Hypothalamus (tissue), 51 donors: ENCODE measurements at regions not wholly inside any gene's neighbourhood (a gene's known extent, or its start where the extent isn't known, plus 50 kb on each side); places are given as distances from the start of the nearest gene placed in this dataset.

Source experiments
- DNase-seq, 51 donors: peaks; one replicate each; lab custom pipeline; 2025; lab: John Stamatoyannopoulos, UW

DNA sequence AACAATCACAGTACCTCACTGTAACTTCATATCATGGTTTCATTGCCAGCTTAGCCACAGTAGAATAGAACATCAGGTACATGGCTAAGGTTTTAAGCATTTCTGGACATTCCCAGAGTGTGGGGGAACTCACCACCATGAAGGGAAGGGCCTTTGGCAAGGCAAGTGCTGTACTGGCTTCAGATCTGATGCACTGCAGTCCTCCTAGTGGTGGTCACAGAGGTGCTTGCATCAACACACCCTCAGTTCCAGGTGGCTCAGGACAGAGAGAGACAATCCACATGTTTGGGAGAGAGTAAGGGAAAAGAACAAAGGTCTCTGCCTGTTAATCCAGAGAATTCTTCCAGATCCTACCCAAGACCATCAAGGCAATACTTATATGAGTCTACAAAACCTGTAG lies 528.4 kb upstream of the RGS18 start:
- DNase-seq: no peak

- DNase-seq: no peak
Measured at GRCh38 chr1:191634801-191635508, 523.3 kb upstream of the RGS18 start.

DNA sequence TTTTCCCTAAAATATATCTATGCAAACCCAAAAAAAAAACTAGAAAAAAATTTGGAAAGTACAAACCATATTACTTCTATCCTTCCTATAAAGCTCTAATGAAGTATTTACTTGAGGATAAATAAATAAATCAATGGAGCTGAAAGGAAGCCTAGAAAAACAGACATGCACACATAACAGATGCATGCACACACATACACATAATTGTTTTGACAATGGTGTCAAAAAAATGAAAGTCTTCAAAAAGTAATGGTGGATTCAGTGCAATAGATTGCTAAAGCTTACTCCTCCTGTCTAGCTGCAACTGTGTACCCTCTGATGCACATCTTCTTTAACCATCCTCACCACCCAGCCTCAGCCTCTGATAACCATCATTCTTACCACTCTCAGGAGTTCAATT lies 521.9 kb upstream of the RGS18 start:
- DNase-seq: no peak

- peak in 1 of 51 donors; percentile 25 for DNase-seq
Measured at GRCh38 chr1:191641420-191642260, 516.6 kb upstream of the RGS18 start.

- DNase-seq: no peak
Measured at GRCh38 chr1:191643060-191643459, 515.2 kb upstream of the RGS18 start.

DNA sequence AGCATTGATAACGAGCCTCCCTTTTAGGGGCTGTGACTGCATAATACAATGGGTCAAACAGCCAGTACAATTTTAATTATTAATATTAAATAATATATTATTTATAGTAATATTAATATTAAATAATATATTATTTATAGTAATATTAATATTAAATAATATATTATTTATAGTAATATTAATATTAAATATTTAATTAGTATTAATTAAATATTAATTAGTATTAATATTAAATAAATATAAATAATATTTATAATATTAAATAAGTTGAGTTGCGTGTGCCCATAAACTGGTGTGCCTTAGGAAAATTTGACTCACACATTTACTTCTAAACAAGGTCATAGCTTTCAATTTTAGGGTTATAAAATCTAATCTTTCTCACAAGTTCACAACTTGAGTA lies 509.3 kb upstream of the RGS18 start:
- no peak for DNase-seq

DNA sequence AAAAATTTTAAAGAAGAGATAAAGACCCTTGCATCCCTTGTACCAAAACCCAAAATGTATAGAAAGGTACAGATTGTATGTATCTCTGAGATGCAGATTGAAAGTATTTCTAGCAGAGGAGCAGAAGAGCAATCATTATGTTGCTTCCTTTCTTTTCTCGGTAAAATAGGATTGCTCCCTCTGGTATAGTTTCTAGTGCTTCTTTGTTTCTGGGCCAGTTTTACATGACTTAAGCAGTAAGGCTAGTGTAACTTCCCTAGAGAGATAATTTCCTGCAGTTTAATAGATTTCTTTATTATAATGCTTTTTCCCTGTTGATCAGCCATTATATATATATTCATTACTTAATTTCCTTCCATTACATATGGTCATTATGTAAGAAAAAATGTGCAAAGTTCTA lies 496.2 kb upstream of the RGS18 start:
- DNase-seq: no peak

DNA sequence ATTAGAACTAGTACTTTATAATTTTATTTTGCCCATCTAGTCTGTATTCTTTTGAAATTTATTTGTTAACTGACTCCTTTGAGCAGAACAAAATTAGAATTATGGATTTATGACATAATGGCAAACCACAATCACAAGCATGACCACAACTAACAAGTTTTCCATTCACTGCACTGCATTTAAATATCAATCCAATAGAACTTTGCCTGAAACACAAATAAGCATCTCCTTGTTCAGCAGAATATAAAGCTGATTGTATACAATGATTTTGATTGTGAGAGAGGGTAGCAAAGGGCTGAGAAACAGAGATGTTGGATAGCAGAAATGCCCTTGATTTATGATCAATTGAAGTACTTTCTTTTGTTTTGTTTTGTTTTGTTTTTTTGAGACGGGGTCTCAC lies 495.5 kb upstream of the RGS18 start:
- no peak for DNase-seq

DNA sequence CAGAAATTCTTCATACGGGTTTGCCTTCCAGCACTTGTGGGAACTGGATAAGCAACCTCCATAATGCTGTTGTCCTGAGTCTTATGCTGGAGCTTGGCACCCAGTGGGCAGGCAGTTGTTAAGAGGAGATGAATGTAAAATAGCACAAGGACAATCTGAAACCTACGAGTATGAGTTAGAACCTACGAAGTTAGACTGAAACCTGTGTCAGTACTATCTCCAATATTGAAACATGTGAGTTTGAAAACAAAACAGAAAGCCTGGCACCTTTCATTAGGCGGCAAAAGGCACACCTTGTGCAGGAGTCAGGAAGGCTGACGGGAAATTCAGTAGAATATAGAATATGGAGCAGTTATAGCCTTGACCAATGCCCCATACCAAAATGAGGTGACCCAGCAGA lies 489.7 kb upstream of the RGS18 start:
- DNase-seq: no peak

- no peak for DNase-seq
Measured at GRCh38 chr1:191669629-191670028, 488.6 kb upstream of the RGS18 start.

DNA sequence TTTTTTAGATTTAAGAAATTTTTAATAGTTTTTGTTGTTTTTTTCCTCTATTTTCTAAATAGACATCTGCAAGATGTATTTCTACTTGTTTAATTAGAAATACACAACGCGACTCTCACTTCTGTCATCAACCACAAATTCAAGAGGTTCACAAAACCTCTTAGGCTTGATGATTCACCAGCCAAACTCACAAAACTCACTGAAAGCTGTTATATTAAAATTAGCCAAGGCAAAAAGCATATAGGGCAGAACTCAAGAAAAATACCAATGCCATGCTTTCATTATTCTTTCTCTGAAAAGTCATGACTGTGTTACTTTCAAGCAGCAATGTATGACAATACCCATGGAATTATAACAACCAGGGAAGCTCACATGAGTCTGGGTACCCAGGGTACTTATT lies 487.0 kb upstream of the RGS18 start:
- no peak for DNase-seq

- no peak for DNase-seq
Measured at GRCh38 chr1:191674626-191675179, 483.6 kb upstream of the RGS18 start.

- no peak for DNase-seq
Measured at GRCh38 chr1:191675856-191676783, 482.1 kb upstream of the RGS18 start.

DNA sequence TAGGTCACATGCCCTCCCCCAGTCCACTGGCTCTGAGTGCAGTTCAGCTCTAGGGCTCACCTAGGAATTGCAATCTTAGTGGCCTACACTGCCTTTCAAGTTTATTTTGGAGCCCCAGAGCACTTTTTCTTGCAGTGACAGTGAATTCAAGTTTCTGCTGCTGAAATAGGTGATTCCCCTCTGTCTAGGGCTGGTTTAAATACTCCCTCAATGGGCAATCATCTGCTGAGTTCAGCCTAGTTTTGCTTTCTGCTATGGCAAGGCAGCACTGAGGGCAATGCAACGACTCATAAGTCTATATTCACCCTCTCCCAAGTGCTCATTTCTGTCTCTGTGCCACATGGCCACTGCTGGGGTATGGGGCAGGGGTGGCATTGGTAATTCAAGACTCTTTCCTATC lies 472.6 kb upstream of the RGS18 start:
- DNase-seq: no peak

- DNase-seq: no peak
Measured at GRCh38 chr1:191687721-191688120, 470.5 kb upstream of the RGS18 start.

DNA sequence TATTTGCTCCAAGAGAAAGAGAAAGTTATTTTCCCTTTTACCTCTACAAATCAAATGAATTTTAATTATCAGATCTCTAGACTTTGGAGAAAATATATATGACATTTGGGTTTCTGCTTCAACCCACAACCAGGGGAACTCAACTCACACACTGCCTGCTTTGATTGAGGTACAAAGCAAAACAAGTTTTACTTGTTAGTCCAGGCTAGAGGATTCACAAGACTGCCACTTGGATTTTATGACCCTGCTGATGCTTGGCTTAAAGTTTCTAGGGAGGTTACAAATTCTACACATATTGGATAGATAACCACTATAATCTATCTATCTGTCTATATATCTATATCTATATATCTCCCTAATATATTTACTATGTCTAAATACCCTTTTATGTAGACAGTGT lies 467.3 kb upstream of the RGS18 start:
- no peak for DNase-seq

GRCh38 chr1:191693797-191694196 lies 464.5 kb upstream of the RGS18 start:
- DNase-seq: no peak

DNA sequence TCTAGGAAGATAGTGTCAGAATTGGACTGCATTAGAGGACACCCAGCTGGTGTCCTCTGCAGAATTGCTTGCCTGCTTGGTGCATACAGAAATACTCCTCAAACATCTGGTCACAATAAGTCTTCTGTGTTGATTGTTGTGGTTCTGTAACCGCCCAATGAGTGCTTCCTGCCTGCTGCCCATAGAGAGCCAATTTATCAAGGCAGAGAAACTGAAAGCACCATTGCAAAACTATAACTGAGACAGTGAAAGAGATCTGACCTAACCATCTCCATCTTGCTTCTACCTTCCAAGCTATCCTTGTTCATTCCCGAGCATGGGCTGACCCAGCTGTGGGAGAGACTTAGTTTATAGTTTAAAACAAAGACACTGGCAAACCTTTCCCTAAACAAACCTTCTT lies 462.4 kb upstream of the RGS18 start:
- DNase-seq: no peak

- DNase-seq: no peak
Measured at GRCh38 chr1:191696354-191696753, 461.9 kb upstream of the RGS18 start.

- DNase-seq: no peak
Measured at GRCh38 chr1:191697556-191697955, 460.7 kb upstream of the RGS18 start.

- no peak for DNase-seq
Measured at GRCh38 chr1:191698246-191698645, 460.0 kb upstream of the RGS18 start.
